ENCODE measurements at regions not wholly inside any gene's neighbourhood (a gene's known extent, or its start where the extent isn't known, plus 50 kb on each side); places are given as distances from the start of the nearest gene placed in this dataset.
A peak's percentile ranks its signal among the peaks of the same experiment; 100 is the strongest.
"Not testable (repeated sequence)": the region's sequence is repeated elsewhere in the genome, so short reads cannot be mapped to it uniquely, and the experiment has no call there.

DNA sequence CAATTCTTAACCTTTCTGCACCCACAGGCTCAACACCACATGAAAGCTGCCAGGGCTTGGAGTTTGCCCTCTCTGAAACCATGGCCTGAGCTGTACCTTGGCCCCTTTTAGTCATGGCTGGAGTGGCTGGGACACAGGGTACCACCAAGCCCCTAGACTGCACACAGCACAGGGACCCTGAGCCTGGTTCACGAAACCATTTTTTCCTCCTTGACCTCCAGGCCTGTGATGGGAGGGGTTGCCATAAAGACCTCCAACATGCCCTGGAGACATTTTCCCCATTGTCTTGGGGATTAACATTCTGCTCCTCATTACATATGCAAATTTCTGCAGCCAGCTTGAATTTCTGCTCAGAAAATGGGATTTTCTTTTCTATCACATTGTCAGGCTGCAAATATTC, 113.4 kb downstream of the XPNPEP1 start:
- DNase-seq (ENCODE audit: low spot score); H3K4me1 ChIP-seq (ENCODE audit: insufficient read depth, poor library complexity, severe bottlenecking); ATAC-seq (ENCODE audit: low read depth); H3K4me3 ChIP-seq (ENCODE audit: severe bottlenecking); H3K27ac ChIP-seq (ENCODE audit: poor library complexity, severe bottlenecking); H3K27me3 ChIP-seq (ENCODE audit: insufficient read depth, poor library complexity, severe bottlenecking); H3K36me3 ChIP-seq (ENCODE audit: low read depth); H3K9me3 ChIP-seq (ENCODE audit: severe bottlenecking): not testable (repeated sequence)

DNA sequence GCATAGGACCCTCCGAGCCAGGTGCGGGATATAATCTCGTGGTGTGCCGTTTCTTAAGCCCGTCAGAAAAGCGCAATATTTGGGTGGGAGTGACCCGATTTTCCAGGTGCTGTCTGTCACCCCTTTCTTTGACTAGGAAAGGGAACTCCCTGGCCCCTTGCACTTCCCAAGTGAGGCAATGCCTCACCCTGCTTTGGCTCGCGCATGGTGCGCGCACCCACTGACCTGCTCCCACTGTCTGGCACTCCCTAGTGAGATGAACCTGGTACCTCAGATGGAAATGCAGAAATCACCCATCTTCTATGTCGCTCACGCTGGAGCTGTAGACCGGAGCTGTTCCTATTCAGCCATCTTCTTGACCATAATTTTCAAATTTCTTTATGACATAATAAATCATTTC, 122.1 kb downstream of the XPNPEP1 start:
- H3K9me3 ChIP-seq (ENCODE audit: severe bottlenecking); H3K4me1 ChIP-seq (ENCODE audit: insufficient read depth, poor library complexity, severe bottlenecking); H3K36me3 ChIP-seq (ENCODE audit: low read depth); ATAC-seq (ENCODE audit: low read depth); DNase-seq (ENCODE audit: low spot score); H3K4me3 ChIP-seq (ENCODE audit: severe bottlenecking); H3K27ac ChIP-seq (ENCODE audit: poor library complexity, severe bottlenecking); H3K27me3 ChIP-seq (ENCODE audit: insufficient read depth, poor library complexity, severe bottlenecking): not testable (repeated sequence)

DNA sequence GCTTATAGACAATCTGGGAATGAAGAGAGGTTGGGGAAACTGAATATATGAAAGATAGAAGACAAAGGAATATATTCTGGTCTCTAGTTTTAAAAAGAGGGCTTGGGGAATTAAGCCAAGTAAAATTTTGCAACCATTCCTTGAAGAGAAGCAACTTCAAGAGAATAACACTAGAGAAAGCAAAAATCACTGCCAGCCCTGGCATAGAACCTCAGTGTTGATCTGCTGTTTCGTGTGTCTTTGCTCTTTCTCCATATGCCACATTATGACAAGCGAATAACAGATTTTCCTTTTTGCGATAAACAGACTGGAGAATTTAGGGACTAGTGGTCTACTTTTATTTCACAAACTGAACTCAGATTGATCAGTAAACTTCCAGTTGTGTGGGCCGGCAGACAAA, 132.7 kb downstream of the XPNPEP1 start:
- no peak overlapping the region for H3K4me3 ChIP-seq (ENCODE audit: severe bottlenecking)
- no peaks in the 10 kb centered on the region for H3K9me3 ChIP-seq (ENCODE audit: severe bottlenecking)
- H3K36me3 ChIP-seq (ENCODE audit: low read depth), result no peaks in the 10 kb centered on the region
- no peak overlapping the region for H3K27ac ChIP-seq (ENCODE audit: poor library complexity, severe bottlenecking)
- DNase-seq (ENCODE audit: low spot score) (no peak), ATAC-seq (ENCODE audit: low read depth) (no peak)
- H3K4me1 ChIP-seq (ENCODE audit: insufficient read depth, poor library complexity, severe bottlenecking), result no peaks in the 10 kb centered on the region
- H3K27me3 ChIP-seq (ENCODE audit: insufficient read depth, poor library complexity, severe bottlenecking), result no peaks in the 10 kb centered on the region
- TF ChIP-seq, protein P1, sequence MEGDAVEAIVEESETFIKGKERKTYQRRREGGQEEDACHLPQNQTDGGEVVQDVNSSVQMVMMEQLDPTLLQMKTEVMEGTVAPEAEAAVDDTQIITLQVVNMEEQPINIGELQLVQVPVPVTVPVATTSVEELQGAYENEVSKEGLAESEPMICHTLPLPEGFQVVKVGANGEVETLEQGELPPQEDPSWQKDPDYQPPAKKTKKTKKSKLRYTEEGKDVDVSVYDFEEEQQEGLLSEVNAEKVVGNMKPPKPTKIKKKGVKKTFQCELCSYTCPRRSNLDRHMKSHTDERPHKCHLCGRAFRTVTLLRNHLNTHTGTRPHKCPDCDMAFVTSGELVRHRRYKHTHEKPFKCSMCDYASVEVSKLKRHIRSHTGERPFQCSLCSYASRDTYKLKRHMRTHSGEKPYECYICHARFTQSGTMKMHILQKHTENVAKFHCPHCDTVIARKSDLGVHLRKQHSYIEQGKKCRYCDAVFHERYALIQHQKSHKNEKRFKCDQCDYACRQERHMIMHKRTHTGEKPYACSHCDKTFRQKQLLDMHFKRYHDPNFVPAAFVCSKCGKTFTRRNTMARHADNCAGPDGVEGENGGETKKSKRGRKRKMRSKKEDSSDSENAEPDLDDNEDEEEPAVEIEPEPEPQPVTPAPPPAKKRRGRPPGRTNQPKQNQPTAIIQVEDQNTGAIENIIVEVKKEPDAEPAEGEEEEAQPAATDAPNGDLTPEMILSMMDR (IDR thresholded peaks at IDR 0.05; ENCODE audit: poor library complexity, severe bottlenecking), result no peak

DNA sequence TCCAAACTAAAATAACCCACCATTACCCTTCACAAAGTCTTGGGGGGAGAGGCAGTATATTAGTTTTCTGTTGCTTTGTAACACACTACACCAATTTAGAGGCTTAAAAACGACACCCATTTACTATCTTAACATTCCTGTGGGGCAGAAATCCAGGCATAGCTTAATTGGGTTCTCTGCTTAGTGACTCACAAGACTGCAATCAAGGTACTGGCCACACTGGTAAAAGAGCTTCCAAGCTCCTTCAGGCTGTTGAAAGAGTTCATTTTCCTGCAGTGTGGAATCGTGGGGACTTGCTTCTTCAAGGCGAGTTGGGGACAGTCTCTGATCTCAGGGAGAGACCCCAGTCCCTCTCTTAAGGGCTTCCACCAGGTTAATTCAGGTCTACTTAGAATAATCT, 139.1 kb downstream of the XPNPEP1 start:
- DNase-seq (ENCODE audit: low spot score) (no peak), ATAC-seq (ENCODE audit: low read depth) (peak; percentile 46; the same call in 1 of the 3 replicates)
- Histone ChIP-seq H3K4me1 (ENCODE audit: insufficient read depth, poor library complexity, severe bottlenecking) (no peaks in the 10 kb centered on the region), H3K36me3 (ENCODE audit: low read depth) (no peaks in the 10 kb centered on the region), H3K4me3 (ENCODE audit: severe bottlenecking) (no peak overlapping the region), H3K27me3 (ENCODE audit: insufficient read depth, poor library complexity, severe bottlenecking) (no peaks in the 10 kb centered on the region), H3K9me3 (ENCODE audit: severe bottlenecking) (no peaks in the 10 kb centered on the region), H3K27ac (ENCODE audit: poor library complexity, severe bottlenecking) (no peak overlapping the region)
- TF ChIP-seq, protein P1 (IDR thresholded peaks at IDR 0.05; ENCODE audit: poor library complexity, severe bottlenecking), result no peak

DNA sequence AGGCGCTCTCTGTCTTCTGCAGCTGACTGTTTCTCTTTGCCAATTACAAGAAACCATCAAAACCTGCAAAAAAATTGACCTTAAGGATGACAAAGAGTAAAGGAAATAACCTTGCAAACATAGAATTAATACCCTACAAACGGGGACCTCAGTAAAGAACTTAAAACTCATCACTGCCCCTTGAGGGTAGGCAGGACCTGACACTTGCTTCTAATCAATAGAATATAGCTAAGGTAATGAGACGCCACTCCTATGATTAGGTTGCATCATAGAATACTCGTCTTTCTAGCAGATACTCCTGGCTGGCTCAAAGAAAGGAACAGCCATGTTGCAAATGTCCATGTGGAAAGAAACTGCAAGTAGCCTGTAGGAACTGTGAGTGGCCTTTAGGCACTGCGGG, 140.0 kb downstream of the XPNPEP1 start:
- H3K4me1 ChIP-seq (ENCODE audit: insufficient read depth, poor library complexity, severe bottlenecking), result no peaks in the 10 kb centered on the region
- no peak for ATAC-seq (ENCODE audit: low read depth)
- no peaks in the 10 kb centered on the region for H3K9me3 ChIP-seq (ENCODE audit: severe bottlenecking)
- no peaks in the 10 kb centered on the region for H3K27me3 ChIP-seq (ENCODE audit: insufficient read depth, poor library complexity, severe bottlenecking)
- DNase-seq (ENCODE audit: low spot score), result no peak
- H3K36me3 ChIP-seq (ENCODE audit: low read depth), result no peaks in the 10 kb centered on the region
- TF ChIP-seq, protein P1 (IDR thresholded peaks at IDR 0.05; ENCODE audit: poor library complexity, severe bottlenecking), result no peak
- H3K27ac ChIP-seq (ENCODE audit: poor library complexity, severe bottlenecking), result no peak overlapping the region
- H3K4me3 ChIP-seq (ENCODE audit: severe bottlenecking), result no peak overlapping the region

DNA sequence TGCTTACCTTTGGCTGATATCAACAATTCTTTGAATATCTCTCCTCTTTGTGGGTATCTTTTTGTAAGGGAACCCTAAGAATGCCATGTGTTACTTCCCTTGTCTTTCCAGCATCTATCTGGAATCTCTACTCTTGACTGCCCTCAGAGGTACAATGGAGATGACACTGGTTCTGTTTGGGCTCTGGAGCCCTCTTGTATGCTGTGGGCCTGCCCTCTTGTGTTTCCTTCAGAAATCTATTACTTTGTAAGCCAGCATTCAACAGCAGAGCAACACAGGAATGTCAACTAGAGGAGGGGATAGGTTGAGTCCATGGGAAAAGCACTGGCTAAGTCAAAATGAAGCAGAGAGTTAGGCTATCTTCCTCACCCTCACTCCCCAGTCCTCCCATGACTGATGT, 142.3 kb downstream of the XPNPEP1 start:
- no peak for ATAC-seq (ENCODE audit: low read depth)
- Histone ChIP-seq H3K36me3 (ENCODE audit: low read depth) (no peaks in the 10 kb centered on the region), H3K27ac (ENCODE audit: poor library complexity, severe bottlenecking) (no peak overlapping the region), H3K4me3 (ENCODE audit: severe bottlenecking) (no peak overlapping the region), H3K4me1 (ENCODE audit: insufficient read depth, poor library complexity, severe bottlenecking) (no peaks in the 10 kb centered on the region), H3K27me3 (ENCODE audit: insufficient read depth, poor library complexity, severe bottlenecking) (no peaks in the 10 kb centered on the region), H3K9me3 (ENCODE audit: severe bottlenecking) (no peaks in the 10 kb centered on the region)
- DNase-seq (ENCODE audit: low spot score), result no peak
- TF ChIP-seq, protein P1 (IDR thresholded peaks at IDR 0.05; ENCODE audit: poor library complexity, severe bottlenecking), result no peak
